GM18909 (cell line): ENCODE measurements at regions not wholly inside any gene's neighbourhood (a gene's known extent, or its start where the extent isn't known, plus 50 kb on each side); places are given as distances from the start of the nearest gene placed in this dataset.
A peak's percentile ranks its signal among the peaks of the same experiment; 100 is the strongest.
"Not testable (repeated sequence)": the region's sequence is repeated elsewhere in the genome, so short reads cannot be mapped to it uniquely, and the experiment has no call there.

Source experiments
- ATAC-seq: cut with Tn5 transposase; IDR thresholded peaks from one replicate; pipeline ENCODE4 v1.9.1; 2021; ENCODE audit warnings: mild to moderate bottlenecking; ENCODE audit not compliant: unreplicated experiment, poor library complexity

- no peak for ATAC-seq
These were observed 290.0 kb upstream of the PRR16 start for GRCh38 chr5:120174089-120174488.

GRCh38 chr5:120181238-120181637, 282.9 kb upstream of the PRR16 start:
- not testable (repeated sequence) for ATAC-seq

DNA sequence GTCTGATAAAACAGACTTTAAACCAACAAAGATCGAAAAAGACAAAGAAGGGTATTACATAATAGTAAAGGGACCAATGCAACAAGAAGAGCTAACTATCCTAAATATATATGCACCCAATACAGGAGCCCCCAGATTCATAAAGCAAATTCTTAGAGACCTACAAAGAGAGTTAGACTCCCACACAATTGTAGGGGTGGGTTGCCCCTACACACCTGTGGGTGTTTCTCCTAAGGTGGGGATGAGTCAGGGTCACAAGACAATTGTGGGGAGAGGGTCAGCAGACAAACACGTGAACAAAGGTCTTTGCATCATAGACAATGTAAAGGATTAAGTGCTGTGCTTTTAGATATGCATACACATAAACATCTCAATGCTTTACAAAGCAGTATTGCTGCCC, 269.4 kb upstream of the PRR16 start:
- ATAC-seq, result not testable (repeated sequence)

DNA sequence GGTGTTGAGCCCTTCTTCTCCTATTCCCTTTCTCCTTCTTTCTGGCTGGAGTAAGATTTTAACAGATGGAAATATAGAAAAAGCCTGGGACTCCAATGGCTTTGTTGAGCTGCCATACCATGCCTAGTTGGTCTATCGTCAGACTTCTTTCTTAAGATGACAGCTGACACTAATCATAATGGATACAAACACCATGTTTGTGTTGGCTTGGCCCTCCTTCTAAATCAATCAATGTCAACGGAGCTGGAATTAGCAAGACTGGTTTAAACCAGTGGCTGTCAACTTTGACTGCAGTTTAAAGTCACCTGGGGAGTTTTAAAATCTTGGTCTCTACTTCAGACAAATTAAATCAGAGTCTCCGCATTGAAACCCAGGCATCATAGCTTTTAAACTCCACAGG, 264.5 kb upstream of the PRR16 start:
- no peak for ATAC-seq

- ATAC-seq, result no peak
These were observed 257.0 kb upstream of the PRR16 start for GRCh38 chr5:120207129-120207528.

GRCh38 chr5:120217001-120217400, 247.1 kb upstream of the PRR16 start:
- no peak for ATAC-seq

DNA sequence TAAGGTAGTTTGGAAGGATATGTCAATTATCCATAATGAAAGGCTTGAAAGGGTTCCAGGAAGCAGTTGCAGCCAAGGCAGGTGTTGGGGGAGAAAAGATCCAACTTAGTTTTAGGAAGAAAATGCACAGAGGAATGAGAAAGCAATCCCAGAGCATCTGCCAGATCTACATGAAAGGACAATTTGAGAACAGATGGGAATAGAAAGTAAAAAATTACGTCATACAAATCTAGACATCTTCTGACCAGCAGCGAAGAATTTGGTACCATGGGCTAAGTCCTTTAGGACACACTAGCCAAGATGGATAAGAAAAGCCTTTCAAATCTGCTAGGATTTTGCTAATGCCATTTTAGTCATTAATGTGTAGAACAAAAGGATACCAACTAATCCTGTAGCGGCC, 244.1 kb upstream of the PRR16 start:
- no peak for ATAC-seq

DNA sequence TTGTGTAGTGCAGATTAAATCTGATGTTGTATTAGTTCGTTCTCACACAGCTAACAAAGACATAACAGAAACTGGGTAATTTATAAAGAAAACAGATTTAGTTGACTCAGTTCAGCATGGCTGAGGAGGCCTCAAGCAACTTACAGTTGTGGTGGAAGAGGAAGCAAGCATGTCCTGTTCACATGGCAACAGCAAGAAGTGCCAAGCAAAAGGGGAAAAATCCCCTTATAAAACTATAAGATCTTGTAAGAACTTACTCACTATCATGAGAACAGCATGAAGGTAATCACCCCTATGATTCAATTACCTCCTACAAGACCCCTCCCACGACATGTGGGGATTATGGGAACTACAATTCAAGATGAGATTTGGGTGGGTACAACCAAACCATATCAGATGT, 238.6 kb upstream of the PRR16 start:
- no peak for ATAC-seq

GRCh38 chr5:120228262-120229031, 235.7 kb upstream of the PRR16 start:
- ATAC-seq, result no peak

DNA sequence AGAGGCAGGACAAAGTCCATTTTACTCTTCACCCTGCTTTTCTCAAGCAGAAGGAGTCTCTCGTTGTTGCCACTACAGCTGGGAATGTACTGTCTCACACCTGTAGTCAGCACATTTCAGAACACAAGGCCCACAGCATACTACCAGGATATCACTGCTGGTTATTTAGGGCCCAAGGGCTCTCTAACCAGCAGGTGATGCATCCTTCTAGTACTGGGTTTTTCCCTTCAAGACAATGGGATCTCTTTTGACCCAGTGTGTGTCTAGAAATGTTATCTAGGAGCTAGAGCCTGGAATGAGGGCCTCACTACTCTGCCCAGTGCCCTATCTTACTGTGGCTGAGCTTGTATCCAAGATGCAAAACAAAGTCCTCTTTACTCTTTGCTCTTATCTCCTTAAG, 235.1 kb upstream of the PRR16 start:
- ATAC-seq, result no peak

- no peak for ATAC-seq
These were observed 232.5 kb upstream of the PRR16 start for GRCh38 chr5:120231563-120231962.

GRCh38 chr5:120236360-120236759, 227.7 kb upstream of the PRR16 start:
- ATAC-seq, result peak; percentile 77

DNA sequence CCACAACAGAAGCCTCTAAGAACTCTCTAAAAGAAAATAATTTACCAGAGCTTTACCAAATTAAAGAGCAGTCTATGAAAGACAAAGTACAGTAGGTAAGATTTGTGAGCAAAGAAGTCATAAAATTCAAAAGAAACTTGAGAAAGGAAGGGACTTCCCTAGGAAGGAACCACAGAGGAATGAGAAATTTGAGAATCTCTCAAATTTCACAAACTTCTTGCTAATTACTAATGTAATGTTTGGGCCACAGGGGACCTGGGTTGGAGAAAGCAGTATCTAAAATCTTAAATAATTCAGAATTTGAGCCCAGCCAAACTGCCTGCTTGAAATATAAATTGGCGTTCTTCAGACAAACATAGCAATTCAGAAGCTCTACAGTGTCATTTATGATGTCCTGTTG, 225.0 kb upstream of the PRR16 start:
- ATAC-seq, result no peak

DNA sequence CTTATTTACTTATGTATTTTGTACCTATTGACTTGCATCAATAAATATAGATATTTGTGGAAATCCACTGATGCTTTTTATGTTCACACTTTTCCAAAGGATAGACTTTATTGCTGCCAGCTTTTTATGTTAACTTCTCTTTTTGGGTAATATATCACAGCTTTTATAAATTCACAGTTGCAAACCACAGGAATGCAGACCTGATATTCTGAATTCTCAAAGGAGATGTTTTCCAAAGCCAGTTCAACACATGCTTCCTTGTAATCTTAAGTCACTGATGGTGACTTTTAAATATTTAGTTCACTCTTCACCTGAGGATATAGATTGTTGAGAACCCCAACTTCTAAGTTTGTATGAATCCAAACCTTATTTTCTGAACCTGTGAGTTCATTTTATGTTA, 223.4 kb upstream of the PRR16 start:
- ATAC-seq, result no peak

GRCh38 chr5:120241400-120241799, 222.7 kb upstream of the PRR16 start:
- no peak for ATAC-seq

GRCh38 chr5:120251898-120252297, 212.2 kb upstream of the PRR16 start:
- no peak for ATAC-seq

- ATAC-seq, result no peak
These were observed 211.3 kb upstream of the PRR16 start for GRCh38 chr5:120252839-120253238.

GRCh38 chr5:120254385-120254784, 209.7 kb upstream of the PRR16 start:
- no peak for ATAC-seq

- no peak for ATAC-seq
These were observed 208.9 kb upstream of the PRR16 start for GRCh38 chr5:120255214-120255613.

- ATAC-seq, result no peak
These were observed 207.7 kb upstream of the PRR16 start for GRCh38 chr5:120256376-120256775.

DNA sequence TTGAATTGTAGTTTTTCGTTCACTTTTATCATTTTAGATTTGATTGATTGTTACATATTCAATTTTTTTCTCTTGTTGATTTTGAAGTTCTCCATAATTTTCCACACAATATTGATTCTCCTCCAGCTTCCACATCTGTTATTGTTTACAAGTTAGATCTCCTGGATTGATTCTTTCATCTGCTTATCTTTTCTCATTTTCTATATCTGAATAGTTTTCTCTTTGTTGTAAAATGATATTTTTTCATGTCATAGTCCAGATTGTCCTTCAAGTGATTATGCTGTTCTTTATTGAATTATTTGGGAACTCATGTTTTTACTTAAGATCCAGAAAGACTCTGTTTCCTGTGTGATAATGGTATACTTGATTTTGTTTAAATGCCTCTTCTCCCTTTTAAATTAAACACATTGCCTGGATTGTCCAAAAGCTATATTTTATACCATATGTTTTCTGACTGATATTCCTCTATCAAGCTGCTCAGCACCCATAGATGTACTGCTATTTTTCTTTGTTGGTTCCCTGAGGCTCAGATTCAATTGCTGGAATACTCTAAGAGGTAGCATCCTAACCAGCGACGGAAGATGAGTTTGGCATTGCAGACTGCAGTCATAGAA, 206.6 kb upstream of the PRR16 start:
- ATAC-seq, result no peak

- ATAC-seq, result peak; percentile 61
These were observed 206.0 kb upstream of the PRR16 start for GRCh38 chr5:120258123-120258522.
